Parathyroid adenoma (tissue), 2 donors: ENCODE measurements at regions not wholly inside any gene's neighbourhood (a gene's known extent, or its start where the extent isn't known, plus 50 kb on each side); places are given as distances from the start of the nearest gene placed in this dataset.
"Not testable (repeated sequence)": the region's sequence is repeated elsewhere in the genome, so short reads cannot be mapped to it uniquely, and the experiment has no call there.

Source experiments
- H2AFZ ChIP-seq: fragments of 300-600 bp; sonication (generic); one replicate; pipeline ENCODE4 v1.7.0; 2017; ENCODE audit warnings: antibody characterized with exemption, mild to moderate bottlenecking
- H3K27ac ChIP-seq: fragments of 300-600 bp; sonication (generic); one replicate; pipeline ENCODE4 v1.7.0; 2017
- H3K27me3 ChIP-seq: fragments of 300-600 bp; sonication (generic); one replicate; pipeline ENCODE4 v1.7.0; 2017; ENCODE audit warnings: low read length; ENCODE audit not compliant: control insufficient read depth, insufficient read depth
- H3K36me3 ChIP-seq: fragments of 300-600 bp; sonication (generic); one replicate; pipeline ENCODE4 v1.7.0; 2017; ENCODE audit warnings: low read length; ENCODE audit not compliant: control insufficient read depth, insufficient read depth
- H3K4me1 ChIP-seq: fragments of 300-600 bp; sonication (generic); one replicate; pipeline ENCODE4 v1.7.0; 2017; ENCODE audit warnings: control low read depth
- H3K4me2 ChIP-seq: fragments of 300-600 bp; sonication (generic); one replicate; pipeline ENCODE4 v1.7.0; 2017; ENCODE audit warnings: low read length
- H3K4me3 ChIP-seq: fragments of 300-600 bp; sonication (generic); one replicate; pipeline ENCODE4 v1.7.0; 2017; ENCODE audit warnings: low read depth, low read length
- H3K79me2 ChIP-seq: fragments of 300-600 bp; sonication (generic); one replicate; pipeline ENCODE4 v1.7.0; 2017; ENCODE audit warnings: control low read depth
- H3K9ac ChIP-seq: fragments of 300-600 bp; sonication (generic); one replicate; pipeline ENCODE4 v1.7.0; 2017; ENCODE audit warnings: mild to moderate bottlenecking
- H3K9me3 ChIP-seq: fragments of 300-600 bp; sonication (generic); one replicate; pipeline ENCODE4 v1.7.0; 2017; ENCODE audit warnings: low read length; ENCODE audit not compliant: control insufficient read depth
- CTCF ChIP-seq: fragments of 300-600 bp; sonication (generic); IDR thresholded peaks from one replicate; pipeline ENCODE4 v1.7.0; 2017; ENCODE audit warnings: antibody characterized with exemption, mild to moderate bottlenecking
- donor health status: primary hyperparathyroidism.

GRCh38 chr3:130828948-130829947 lies 64.6 kb upstream of the ATP2C1 start:
- Histone ChIP-seq H3K4me2 (no peak overlapping the region), H3K4me1 (no peaks in the 10 kb centered on the region), H3K9ac (no peak overlapping the region), H3K27ac (no peak overlapping the region), H2AFZ (no peak overlapping the region), H3K36me3 (no peaks in the 10 kb centered on the region), H3K79me2 (no peaks in the 10 kb centered on the region), H3K4me3 (no peak overlapping the region), H3K9me3 (no peaks in the 10 kb centered on the region), H3K27me3 (no peaks in the 10 kb centered on the region)
- TF ChIP-seq CTCF: no peak

GRCh38 chr3:130831719-130832400 lies 62.0 kb upstream of the ATP2C1 start:
- no peak overlapping the region for H3K4me2 ChIP-seq
- H3K36me3 ChIP-seq: no peaks in the 10 kb centered on the region
- no peak for TF ChIP-seq CTCF
- no peak overlapping the region for H3K27ac ChIP-seq
- H2AFZ ChIP-seq: peak overlapping the region; percentile 5
- H3K4me3 ChIP-seq: no peak overlapping the region
- no peak overlapping the region for H3K9ac ChIP-seq
- no peaks in the 10 kb centered on the region for H3K9me3 ChIP-seq
- no peaks in the 10 kb centered on the region for H3K79me2 ChIP-seq
- no peaks in the 10 kb centered on the region for H3K27me3 ChIP-seq
- H3K4me1 ChIP-seq: no peaks in the 10 kb centered on the region

GRCh38 chr3:130832401-130832746 lies 61.5 kb upstream of the ATP2C1 start:
- not testable (repeated sequence) for H3K79me2 ChIP-seq, H3K36me3 ChIP-seq, H3K9me3 ChIP-seq, H3K4me2 ChIP-seq, H3K4me3 ChIP-seq, H3K4me1 ChIP-seq, H3K27ac ChIP-seq, H3K27me3 ChIP-seq, H2AFZ ChIP-seq, H3K9ac ChIP-seq

- Histone ChIP-seq H2AFZ (no peak overlapping the region), H3K4me2 (no peak overlapping the region), H3K27ac (no peak overlapping the region), H3K36me3 (no peaks in the 10 kb centered on the region), H3K27me3 (no peaks in the 10 kb centered on the region), H3K4me1 (no peaks in the 10 kb centered on the region), H3K9ac (no peak overlapping the region), H3K4me3 (no peak overlapping the region), H3K79me2 (no peaks in the 10 kb centered on the region), H3K9me3 (no peaks in the 10 kb centered on the region)
- no peak for TF ChIP-seq CTCF
Observed at GRCh38 chr3:130834476-130834875, 59.4 kb upstream of the ATP2C1 start.

GRCh38 chr3:130835483-130835882 lies 58.4 kb upstream of the ATP2C1 start:
- Histone ChIP-seq H3K79me2 (no peaks in the 10 kb centered on the region), H3K36me3 (no peaks in the 10 kb centered on the region), H3K4me2 (no peak overlapping the region), H3K9me3 (no peaks in the 10 kb centered on the region), H3K9ac (no peak overlapping the region), H3K4me1 (no peaks in the 10 kb centered on the region), H3K27me3 (no peaks in the 10 kb centered on the region), H2AFZ (no peak overlapping the region), H3K4me3 (no peak overlapping the region), H3K27ac (no peak overlapping the region)
- TF ChIP-seq CTCF: no peak
